ENCODE measurements at regions not wholly inside any gene's neighbourhood (a gene's known extent, or its start where the extent isn't known, plus 50 kb on each side); places are given as distances from the start of the nearest gene placed in this dataset.

DNA sequence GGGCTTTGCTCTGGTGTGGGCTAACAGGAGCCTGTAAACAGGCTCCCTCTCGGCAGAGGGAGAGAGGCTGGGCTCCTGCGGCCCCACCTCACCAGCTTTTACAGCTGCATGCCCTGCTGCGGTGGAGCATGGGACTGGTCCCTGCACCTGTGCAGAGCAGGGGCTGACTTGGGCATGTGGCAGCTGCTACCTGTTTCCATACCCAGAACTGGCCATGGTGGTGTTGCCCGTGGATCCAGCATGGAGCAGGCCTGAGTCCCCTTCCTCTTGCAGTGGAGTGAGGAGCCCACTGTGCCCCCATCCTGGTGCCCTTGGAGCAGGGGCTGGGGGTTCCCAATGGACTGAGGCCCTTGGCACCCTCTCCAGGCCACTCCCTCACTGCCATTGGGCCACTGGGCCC, 91.9 kb upstream of the MGMT start:
- no CpG with 5 or more reads among the region's 4 CpGs for WGBS (ENCODE audit: insufficient coverage, low coverage, low lambda C conversion rate, missing lambda C conversion rate)
- intact Hi-C loops (cut with DNase I), result no loop called here
- Histone ChIP-seq H3K27me3 (no peaks in the 10 kb centered on the region), H3K36me3 (no peaks in the 10 kb centered on the region), H3K4me3 (no peak overlapping the region), H3K4me1 (no peaks in the 10 kb centered on the region), H3K9me3 (no peaks in the 10 kb centered on the region), H3K27ac (no peak overlapping the region)
- ATAC-seq (no peak), DNase-seq (no peak)
- TF ChIP-seq POLR2A (IDR thresholded peaks at IDR 0.05), result no peak
- TF ChIP-seq CTCF (IDR thresholded peaks at IDR 0.05), result no peak

- ATAC-seq, result no peak
- Histone ChIP-seq H3K36me3 (no peaks in the 10 kb centered on the region), H3K27ac (no peak overlapping the region), H3K27me3 (no peaks in the 10 kb centered on the region), H3K4me3 (no peak overlapping the region), H3K9me3 (no peaks in the 10 kb centered on the region), H3K4me1 (no peaks in the 10 kb centered on the region)
- TF ChIP-seq POLR2A (IDR thresholded peaks at IDR 0.05), result no peak
- TF ChIP-seq CTCF (IDR thresholded peaks at IDR 0.05), result no peak
- DNase-seq, result no peak
- WGBS (ENCODE audit: insufficient coverage, low coverage, low lambda C conversion rate, missing lambda C conversion rate), result 77% methylated on average over 7 of the region's 9 CpGs
- intact Hi-C loops (cut with DNase I), result no loop called here
These were observed 91.1 kb upstream of the MGMT start for GRCh38 chr10:129375912-129376311.

DNA sequence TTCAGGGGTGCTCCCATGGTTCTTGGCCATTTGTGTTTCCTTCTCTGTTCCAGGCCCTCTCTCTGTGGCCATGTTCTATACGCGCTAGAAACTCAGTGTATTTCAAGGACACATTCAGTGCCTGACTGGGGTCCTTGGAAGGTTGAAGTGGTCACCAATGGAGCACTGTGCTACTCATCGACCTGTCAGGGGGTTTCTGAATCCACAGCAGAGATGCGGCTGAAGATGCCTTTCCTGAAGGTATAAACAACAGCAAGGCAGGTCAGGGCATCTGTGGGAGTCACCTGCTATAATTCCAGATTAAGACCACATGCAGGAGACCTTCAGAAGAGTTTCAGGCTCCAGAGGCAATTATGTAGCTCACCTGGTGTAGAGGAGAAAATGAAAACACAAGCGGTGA, 86.8 kb upstream of the MGMT start:
- no peak for TF ChIP-seq CTCF (IDR thresholded peaks at IDR 0.05)
- no peak for TF ChIP-seq POLR2A (IDR thresholded peaks at IDR 0.05)
- ATAC-seq, result no peak
- intact Hi-C loops (cut with DNase I), result no loop called here
- no peaks in the 10 kb centered on the region for H3K4me1 ChIP-seq
- no peak for DNase-seq
- H3K36me3 ChIP-seq, result no peaks in the 10 kb centered on the region
- H3K9me3 ChIP-seq, result no peaks in the 10 kb centered on the region
- WGBS (ENCODE audit: insufficient coverage, low coverage, low lambda C conversion rate, missing lambda C conversion rate), result 100% methylated on average over 2 of the region's 5 CpGs
- no peak overlapping the region for H3K27ac ChIP-seq
- H3K4me3 ChIP-seq, result no peak overlapping the region
- H3K27me3 ChIP-seq, result no peaks in the 10 kb centered on the region

- WGBS (ENCODE audit: insufficient coverage, low coverage, low lambda C conversion rate, missing lambda C conversion rate), result 62% methylated on average over 4 of the region's 4 CpGs
- Histone ChIP-seq H3K9me3 (no peaks in the 10 kb centered on the region), H3K4me1 (peaks cover 0 to 2% (median 0%) of the 10 kb centered on the region in 4 donors), H3K27ac (no peak overlapping the region), H3K27me3 (no peaks in the 10 kb centered on the region), H3K36me3 (no peaks in the 10 kb centered on the region), H3K4me3 (no peak overlapping the region)
- intact Hi-C loops (cut with DNase I), result no loop called here
- DNase-seq (no peak), ATAC-seq (no peak)
- TF ChIP-seq POLR2A (IDR thresholded peaks at IDR 0.05) (no peak), CTCF (IDR thresholded peaks at IDR 0.05) (no peak)
These were observed 85.3 kb upstream of the MGMT start for GRCh38 chr10:129381741-129382140.

- no peak overlapping the region for H3K27ac ChIP-seq
- H3K4me1 ChIP-seq, result peaks cover 0 to 9% (median 0%) of the 10 kb centered on the region in 4 donors
- intact Hi-C loops (cut with DNase I), result no loop called here
- DNase-seq, result no peak
- ATAC-seq, result no peak
- no peaks in the 10 kb centered on the region for H3K9me3 ChIP-seq
- no peaks in the 10 kb centered on the region for H3K36me3 ChIP-seq
- TF ChIP-seq POLR2A (IDR thresholded peaks at IDR 0.05) (no peak), CTCF (IDR thresholded peaks at IDR 0.05) (no peak)
- 93% methylated on average over 3 of the region's 6 CpGs for WGBS (ENCODE audit: insufficient coverage, low coverage, low lambda C conversion rate, missing lambda C conversion rate)
- H3K27me3 ChIP-seq, result no peaks in the 10 kb centered on the region
- H3K4me3 ChIP-seq, result no peak overlapping the region
These were observed 84.6 kb upstream of the MGMT start for GRCh38 chr10:129382401-129382800.
